ENCODE measurements at regions not wholly inside any gene's neighbourhood (a gene's known extent, or its start where the extent isn't known, plus 50 kb on each side); places are given as distances from the start of the nearest gene placed in this dataset.

DNA sequence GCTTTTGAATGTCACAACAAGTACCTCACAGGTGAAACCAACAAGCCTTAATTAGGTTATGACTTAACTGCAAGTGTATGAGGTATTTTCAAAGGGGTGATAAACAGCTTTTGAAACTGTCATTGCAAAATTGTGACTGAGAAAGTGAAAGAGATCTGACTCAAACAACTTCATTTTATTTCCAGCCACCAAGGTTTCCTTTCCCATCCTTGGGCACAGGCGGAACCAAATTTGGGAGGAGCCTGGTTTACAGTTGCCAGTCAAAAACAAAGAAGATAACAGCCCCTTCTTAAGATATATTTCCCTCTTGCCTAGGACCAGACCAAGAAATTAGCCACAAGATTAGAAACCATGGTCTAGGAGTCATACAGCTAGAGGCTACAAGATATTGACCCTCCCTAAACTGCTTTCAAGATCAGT, 417.1 kb downstream of the CSNK1G3 start:
- ChIA-PET POLR2A (no interaction called here), CTCF (ENCODE audit: low intra/inter-chr PET ratio, low total read pairs) (no interaction called here)
- Histone ChIP-seq H3K9ac (ENCODE audit: insufficient read depth, low read depth, low read length) (no peak overlapping the region), H3K4me3 (replicated peaks in 1 of 3; ENCODE audit: insufficient read depth in 1 of 3, low read depth in 2 of 3, low read length in 3 of 3) (no peak overlapping the region), H3K27me3 (ENCODE audit: control insufficient read depth in 1 of 2, insufficient read depth in 2 of 2, low read length in 2 of 2) (no peaks in the 10 kb centered on the region), H3K27ac (ENCODE audit: extremely low read length, insufficient read depth, low read length) (no peak overlapping the region), H4K20me1 (ENCODE audit: insufficient read depth, low read length) (no peaks in the 10 kb centered on the region), H3K4me2 (ENCODE audit: low read depth, low read length) (no peak overlapping the region), H3K36me3 (replicated peaks in 1 of 2; ENCODE audit: control insufficient read depth in 1 of 2, insufficient read depth in 2 of 2, low read length in 2 of 2) (no peaks in the 10 kb centered on the region), H3K79me2 (ENCODE audit: insufficient read depth, low read length) (no peaks in the 10 kb centered on the region), H2AFZ (ENCODE audit: low read length) (no peak overlapping the region), H3K4me1 (ENCODE audit: insufficient read depth, low read length) (no peaks in the 10 kb centered on the region), H3K9me3 (ENCODE audit: low read length) (no peaks in the 10 kb centered on the region)
- BruUV-seq (replicated peaks): no TSS peak
- intact Hi-C loops (cut with micrococcal nuclease; ENCODE audit: unreplicated experiment) (no loop called here), in situ Hi-C loops (cut with HindIII; ENCODE audit: extremely low pct_ligation_motif_present, low pct_unique_long_range_greater_than_20kb) (no loop called here)
- no peak for ATAC-seq
- no peak for DNase-seq (ENCODE audit: low spot score)
- FAIRE-seq: no peak
- WGBS (ENCODE audit: low lambda C conversion rate): 50% methylated on average over 1 of the region's 1 CpG
- no peak for TF ChIP-seq NFYC (CRISPR knock-in tag; IDR thresholded peaks at IDR 0.05)
- TF ChIP-seq, protein P1, sequence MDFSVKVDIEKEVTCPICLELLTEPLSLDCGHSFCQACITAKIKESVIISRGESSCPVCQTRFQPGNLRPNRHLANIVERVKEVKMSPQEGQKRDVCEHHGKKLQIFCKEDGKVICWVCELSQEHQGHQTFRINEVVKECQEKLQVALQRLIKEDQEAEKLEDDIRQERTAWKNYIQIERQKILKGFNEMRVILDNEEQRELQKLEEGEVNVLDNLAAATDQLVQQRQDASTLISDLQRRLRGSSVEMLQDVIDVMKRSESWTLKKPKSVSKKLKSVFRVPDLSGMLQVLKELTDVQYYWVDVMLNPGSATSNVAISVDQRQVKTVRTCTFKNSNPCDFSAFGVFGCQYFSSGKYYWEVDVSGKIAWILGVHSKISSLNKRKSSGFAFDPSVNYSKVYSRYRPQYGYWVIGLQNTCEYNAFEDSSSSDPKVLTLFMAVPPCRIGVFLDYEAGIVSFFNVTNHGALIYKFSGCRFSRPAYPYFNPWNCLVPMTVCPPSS (IDR thresholded peaks at IDR 0.05): no peak
- TF ChIP-seq, protein P2, sequence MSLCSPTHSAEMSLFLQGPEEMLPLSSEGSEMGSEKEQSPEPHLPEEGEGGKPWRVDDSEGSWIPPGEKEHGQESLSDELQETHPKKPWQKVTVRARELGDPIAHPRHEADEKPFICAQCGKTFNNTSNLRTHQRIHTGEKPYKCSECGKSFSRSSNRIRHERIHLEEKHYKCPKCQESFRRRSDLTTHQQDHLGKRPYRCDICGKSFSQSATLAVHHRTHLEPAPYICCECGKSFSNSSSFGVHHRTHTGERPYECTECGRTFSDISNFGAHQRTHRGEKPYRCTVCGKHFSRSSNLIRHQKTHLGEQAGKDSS (CRISPR knock-in tag; IDR thresholded peaks at IDR 0.05; ENCODE audit: borderline replicate concordance, low read depth): no peak
- TF ChIP-seq, protein P3, sequence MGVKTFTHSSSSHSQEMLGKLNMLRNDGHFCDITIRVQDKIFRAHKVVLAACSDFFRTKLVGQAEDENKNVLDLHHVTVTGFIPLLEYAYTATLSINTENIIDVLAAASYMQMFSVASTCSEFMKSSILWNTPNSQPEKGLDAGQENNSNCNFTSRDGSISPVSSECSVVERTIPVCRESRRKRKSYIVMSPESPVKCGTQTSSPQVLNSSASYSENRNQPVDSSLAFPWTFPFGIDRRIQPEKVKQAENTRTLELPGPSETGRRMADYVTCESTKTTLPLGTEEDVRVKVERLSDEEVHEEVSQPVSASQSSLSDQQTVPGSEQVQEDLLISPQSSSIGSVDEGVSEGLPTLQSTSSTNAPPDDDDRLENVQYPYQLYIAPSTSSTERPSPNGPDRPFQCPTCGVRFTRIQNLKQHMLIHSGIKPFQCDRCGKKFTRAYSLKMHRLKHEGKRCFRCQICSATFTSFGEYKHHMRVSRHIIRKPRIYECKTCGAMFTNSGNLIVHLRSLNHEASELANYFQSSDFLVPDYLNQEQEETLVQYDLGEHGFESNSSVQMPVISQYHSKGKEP (CRISPR knock-in tag; IDR thresholded peaks at IDR 0.05): no peak
- TF ChIP-seq ZMAT3 (CRISPR knock-in tag; conservative IDR thresholded peaks at IDR 0.05): no peak
- no peak for TF ChIP-seq ZKSCAN8 (CRISPR knock-in tag; IDR thresholded peaks at IDR 0.05; ENCODE audit: borderline replicate concordance)
- TF ChIP-seq NAIF1 (CRISPR knock-in tag; IDR thresholded peaks at IDR 0.05; ENCODE audit: borderline replicate concordance): no peak
- TF ChIP-seq, protein P4, sequence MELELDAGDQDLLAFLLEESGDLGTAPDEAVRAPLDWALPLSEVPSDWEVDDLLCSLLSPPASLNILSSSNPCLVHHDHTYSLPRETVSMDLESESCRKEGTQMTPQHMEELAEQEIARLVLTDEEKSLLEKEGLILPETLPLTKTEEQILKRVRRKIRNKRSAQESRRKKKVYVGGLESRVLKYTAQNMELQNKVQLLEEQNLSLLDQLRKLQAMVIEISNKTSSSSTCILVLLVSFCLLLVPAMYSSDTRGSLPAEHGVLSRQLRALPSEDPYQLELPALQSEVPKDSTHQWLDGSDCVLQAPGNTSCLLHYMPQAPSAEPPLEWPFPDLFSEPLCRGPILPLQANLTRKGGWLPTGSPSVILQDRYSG (CRISPR knock-in tag; IDR thresholded peaks at IDR 0.05): no peak
- TF ChIP-seq CHCHD3 (CRISPR knock-in tag; IDR thresholded peaks at IDR 0.05): no peak
- no peak for TF ChIP-seq ZBTB7A (CRISPR knock-in tag; IDR thresholded peaks at IDR 0.05)
- TF ChIP-seq SRY (CRISPR knock-in tag; IDR thresholded peaks at IDR 0.05): no peak
- TF ChIP-seq ZSCAN9 (CRISPR knock-in tag; IDR thresholded peaks at IDR 0.05; ENCODE audit: borderline replicate concordance): no peak
- no peak for TF ChIP-seq YY1 (IDR thresholded peaks at IDR 0.05; ENCODE audit: insufficient read depth, insufficient replicate concordance, low read depth, low read length)
- TF ChIP-seq ZNF678 (CRISPR knock-in tag; IDR thresholded peaks at IDR 0.05): no peak
- TF ChIP-seq ZNF446 (CRISPR knock-in tag; IDR thresholded peaks at IDR 0.05): no peak
- TF ChIP-seq, protein P5, sequence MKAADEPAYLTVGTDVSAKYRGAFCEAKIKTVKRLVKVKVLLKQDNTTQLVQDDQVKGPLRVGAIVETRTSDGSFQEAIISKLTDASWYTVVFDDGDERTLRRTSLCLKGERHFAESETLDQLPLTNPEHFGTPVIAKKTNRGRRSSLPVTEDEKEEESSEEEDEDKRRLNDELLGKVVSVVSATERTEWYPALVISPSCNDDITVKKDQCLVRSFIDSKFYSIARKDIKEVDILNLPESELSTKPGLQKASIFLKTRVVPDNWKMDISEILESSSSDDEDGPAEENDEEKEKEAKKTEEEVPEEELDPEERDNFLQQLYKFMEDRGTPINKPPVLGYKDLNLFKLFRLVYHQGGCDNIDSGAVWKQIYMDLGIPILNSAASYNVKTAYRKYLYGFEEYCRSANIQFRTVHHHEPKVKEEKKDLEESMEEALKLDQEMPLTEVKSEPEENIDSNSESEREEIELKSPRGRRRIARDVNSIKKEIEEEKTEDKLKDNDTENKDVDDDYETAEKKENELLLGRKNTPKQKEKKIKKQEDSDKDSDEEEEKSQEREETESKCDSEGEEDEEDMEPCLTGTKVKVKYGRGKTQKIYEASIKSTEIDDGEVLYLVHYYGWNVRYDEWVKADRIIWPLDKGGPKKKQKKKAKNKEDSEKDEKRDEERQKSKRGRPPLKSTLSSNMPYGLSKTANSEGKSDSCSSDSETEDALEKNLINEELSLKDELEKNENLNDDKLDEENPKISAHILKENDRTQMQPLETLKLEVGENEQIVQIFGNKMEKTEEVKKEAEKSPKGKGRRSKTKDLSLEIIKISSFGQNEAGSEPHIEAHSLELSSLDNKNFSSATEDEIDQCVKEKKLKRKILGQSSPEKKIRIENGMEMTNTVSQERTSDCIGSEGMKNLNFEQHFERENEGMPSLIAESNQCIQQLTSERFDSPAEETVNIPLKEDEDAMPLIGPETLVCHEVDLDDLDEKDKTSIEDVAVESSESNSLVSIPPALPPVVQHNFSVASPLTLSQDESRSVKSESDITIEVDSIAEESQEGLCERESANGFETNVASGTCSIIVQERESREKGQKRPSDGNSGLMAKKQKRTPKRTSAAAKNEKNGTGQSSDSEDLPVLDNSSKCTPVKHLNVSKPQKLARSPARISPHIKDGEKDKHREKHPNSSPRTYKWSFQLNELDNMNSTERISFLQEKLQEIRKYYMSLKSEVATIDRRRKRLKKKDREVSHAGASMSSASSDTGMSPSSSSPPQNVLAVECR (CRISPR knock-in tag; IDR thresholded peaks at IDR 0.05; ENCODE audit: borderline replicate concordance): no peak
- no peak for TF ChIP-seq HNRNPK (IDR thresholded peaks at IDR 0.05; ENCODE audit: low read depth, low read length, poor library complexity, severe bottlenecking)
